Progenitor cell of endocrine pancreas (in vitro differentiated cells): ENCODE measurements at regions not wholly inside any gene's neighbourhood (a gene's known extent, or its start where the extent isn't known, plus 50 kb on each side); places are given as distances from the start of the nearest gene placed in this dataset.
"Not testable (repeated sequence)": the region's sequence is repeated elsewhere in the genome, so short reads cannot be mapped to it uniquely, and the experiment has no call there.

Experiments
- DNase-seq: peaks from one replicate; pipeline ENCODE4 v3.0.0; 2021; ENCODE audit warnings: low spot score; ENCODE audit not compliant: unreplicated experiment
- H3K27ac Mint-ChIP-seq: 2 replicates; pipeline ENCODE4 v1.8.0; 2021; ENCODE audit warnings: mild to moderate bottlenecking, moderate library complexity, mixed read lengths
- H3K27me3 Mint-ChIP-seq: 2 replicates; pipeline ENCODE4 v1.8.0; 2021; ENCODE audit warnings: mixed read lengths
- H3K36me3 Mint-ChIP-seq: 2 replicates; pipeline ENCODE4 v1.8.0; 2022; ENCODE audit warnings: mixed read lengths; ENCODE audit not compliant: insufficient read depth
- H3K4me1 Mint-ChIP-seq: 2 replicates; pipeline ENCODE4 v1.8.0; 2021; ENCODE audit warnings: low read depth, mixed read lengths
- H3K4me3 Mint-ChIP-seq: 2 replicates; pipeline ENCODE4 v1.8.0; 2021; ENCODE audit warnings: low read depth, mild to moderate bottlenecking, moderate library complexity, mixed read lengths
- H3K9me3 Mint-ChIP-seq: 2 replicates; pipeline ENCODE4 v1.8.0; 2021; ENCODE audit warnings: low read depth, mixed read lengths
- CTCF ChIP-seq: fragments of 200-600 bp; sonication (generic); IDR thresholded peaks from one replicate; pipeline ENCODE4 v1.5.0; 2021; ENCODE audit warnings: antibody characterized with exemption, mild to moderate bottlenecking; ENCODE audit not compliant: unreplicated experiment

GRCh38 chr1:19024532-19024931 lies 68.1 kb upstream of the IFFO2 start:
- Mint-ChIP-seq H3K36me3 (no peaks in the 10 kb centered on the region), H3K4me1 (no peaks in the 10 kb centered on the region), H3K9me3 (peaks cover 9% of the 10 kb centered on the region), H3K27ac (no peak overlapping the region), H3K27me3 (peaks cover 3% of the 10 kb centered on the region), H3K4me3 (no peak overlapping the region)
- TF ChIP-seq CTCF, result no peak
- no peak for DNase-seq

- Mint-ChIP-seq H3K9me3 (peaks cover 9% of the 10 kb centered on the region), H3K27me3 (peaks cover 3% of the 10 kb centered on the region), H3K36me3 (no peaks in the 10 kb centered on the region), H3K4me3 (no peak overlapping the region), H3K27ac (no peak overlapping the region), H3K4me1 (no peaks in the 10 kb centered on the region)
- no peak for DNase-seq
- no peak for TF ChIP-seq CTCF
Measured at GRCh38 chr1:19023787-19024186, 67.3 kb upstream of the IFFO2 start.

GRCh38 chr1:19021845-19022244 lies 65.4 kb upstream of the IFFO2 start:
- H3K36me3 Mint-ChIP-seq, result no peaks in the 10 kb centered on the region
- H3K27me3 Mint-ChIP-seq, result no peaks in the 10 kb centered on the region
- DNase-seq, result no peak
- H3K9me3 Mint-ChIP-seq, result peaks cover 9% of the 10 kb centered on the region
- H3K4me1 Mint-ChIP-seq, result no peaks in the 10 kb centered on the region
- TF ChIP-seq CTCF, result no peak
- H3K4me3 Mint-ChIP-seq, result no peak overlapping the region
- H3K27ac Mint-ChIP-seq, result no peak overlapping the region

- not testable (repeated sequence) for H3K4me1 Mint-ChIP-seq, H3K27ac Mint-ChIP-seq, H3K36me3 Mint-ChIP-seq, DNase-seq, H3K27me3 Mint-ChIP-seq, H3K9me3 Mint-ChIP-seq, H3K4me3 Mint-ChIP-seq
Measured at GRCh38 chr1:19019288-19019687, 62.8 kb upstream of the IFFO2 start.

GRCh38 chr1:19015476-19015875 lies 59.0 kb upstream of the IFFO2 start:
- no peak for TF ChIP-seq CTCF
- no peak for DNase-seq
- Mint-ChIP-seq H3K9me3 (no peaks in the 10 kb centered on the region), H3K4me3 (no peak overlapping the region), H3K27ac (no peak overlapping the region), H3K4me1 (peaks cover 25% of the 10 kb centered on the region), H3K36me3 (no peaks in the 10 kb centered on the region), H3K27me3 (no peaks in the 10 kb centered on the region)

- H3K9me3 Mint-ChIP-seq, result no peaks in the 10 kb centered on the region
- no peak for DNase-seq
- H3K4me3 Mint-ChIP-seq, result no peak overlapping the region
- H3K36me3 Mint-ChIP-seq, result no peaks in the 10 kb centered on the region
- H3K27ac Mint-ChIP-seq, result no peak overlapping the region
- peaks cover 32% of the 10 kb centered on the region for H3K4me1 Mint-ChIP-seq
- no peak for TF ChIP-seq CTCF
- no peaks in the 10 kb centered on the region for H3K27me3 Mint-ChIP-seq
Measured at GRCh38 chr1:19014765-19015164, 58.3 kb upstream of the IFFO2 start.
